Left ventricle myocardium superior (tissue), 1 donor: ENCODE measurements at regions not wholly inside any gene's neighbourhood (a gene's known extent, or its start where the extent isn't known, plus 50 kb on each side); places are given as distances from the start of the nearest gene placed in this dataset.

Experiments used
- ATAC-seq: fragments of 200-7000 bp; cut with Tn5 transposase; one replicate; pipeline ENCODE4 v1.9.1; 2020; ENCODE audit warnings: mild to moderate bottlenecking, moderate library complexity
- DNase-seq: peaks from one replicate; pipeline ENCODE4 v3.0.0-alpha.2; 2020
- intact Hi-C: fragments of 100-400 bp; cut with micrococcal nuclease; formaldehyde crosslinking; loops from one replicate; pipeline ENCODE4 v1.11.0; 2022
- donor health status: DM: no; HTN: yes; CAD: no; lungs with severe emphysema.

GRCh38 chr5:2906302-2907090 lies 155.0 kb upstream of the IRX2 start:
- ATAC-seq, result no peak
- no peak for DNase-seq
- intact Hi-C loops, result no loop called here

GRCh38 chr5:2905741-2906140 lies 154.3 kb upstream of the IRX2 start:
- ATAC-seq, result no peak
- DNase-seq, result no peak
- intact Hi-C loops, result no loop called here

- no peak for DNase-seq
- intact Hi-C loops, result no loop called here
- no peak for ATAC-seq
These were observed 153.5 kb upstream of the IRX2 start for GRCh38 chr5:2904956-2905355.

- ATAC-seq, result no peak
- intact Hi-C loops, result no loop called here
- DNase-seq, result no peak
These were observed 152.9 kb upstream of the IRX2 start for GRCh38 chr5:2904399-2904798.

- no peak for ATAC-seq
- intact Hi-C loops, result no loop called here
- no peak for DNase-seq
These were observed 152.2 kb upstream of the IRX2 start for GRCh38 chr5:2903451-2904395.

GRCh38 chr5:2902742-2903297 lies 151.3 kb upstream of the IRX2 start:
- intact Hi-C loops, result no loop called here
- DNase-seq, result no peak

GRCh38 chr5:2902186-2902585 lies 150.7 kb upstream of the IRX2 start:
- intact Hi-C loops, result no loop called here
- DNase-seq (no peak), ATAC-seq (no peak)

More at GRCh38 chr5:2902742-2903297, 151.3 kb upstream of the IRX2 start:
- no peak for ATAC-seq

GRCh38 chr5:2901511-2901910 lies 150.0 kb upstream of the IRX2 start:
- DNase-seq, result no peak
- ATAC-seq, result no peak
- intact Hi-C loops, result no loop called here

GRCh38 chr5:2901096-2901495 lies 149.6 kb upstream of the IRX2 start:
- no peak for DNase-seq

GRCh38 chr5:2900360-2900759 lies 148.9 kb upstream of the IRX2 start:
- ATAC-seq (no peak), DNase-seq (no peak)
- intact Hi-C loops, result no loop called here

More at GRCh38 chr5:2901096-2901495, 149.6 kb upstream of the IRX2 start:
- intact Hi-C loops, result no loop called here
- no peak for ATAC-seq

- ATAC-seq (no peak), DNase-seq (no peak)
- intact Hi-C loops, result no loop called here
These were observed 147.8 kb upstream of the IRX2 start for GRCh38 chr5:2899311-2899710.

- no peak for DNase-seq
- intact Hi-C loops, result no loop called here
- no peak for ATAC-seq
These were observed 147.2 kb upstream of the IRX2 start for GRCh38 chr5:2898661-2899060.

GRCh38 chr5:2897276-2897961 lies 145.9 kb upstream of the IRX2 start:
- ATAC-seq (no peak), DNase-seq (no peak)
- intact Hi-C loops, result no loop called here

GRCh38 chr5:2896371-2897275 lies 145.1 kb upstream of the IRX2 start:
- intact Hi-C loops, result no loop called here
- ATAC-seq, result no peak
- no peak for DNase-seq

- no peak for ATAC-seq
- DNase-seq, result no peak
- intact Hi-C loops, result no loop called here
These were observed 144.4 kb upstream of the IRX2 start for GRCh38 chr5:2895876-2896275.

- DNase-seq (no peak), ATAC-seq (no peak)
- intact Hi-C loops, result no loop called here
These were observed 143.7 kb upstream of the IRX2 start for GRCh38 chr5:2895196-2895595.

- DNase-seq, result no peak
- no peak for ATAC-seq
- intact Hi-C loops, result no loop called here
These were observed 143.3 kb upstream of the IRX2 start for GRCh38 chr5:2894736-2895135.

GRCh38 chr5:2894316-2894715 lies 142.8 kb upstream of the IRX2 start:
- intact Hi-C loops, result no loop called here
- DNase-seq, result no peak
- no peak for ATAC-seq
